Stimulated activated naive CD4-positive, alpha-beta T cell (primary cell): ENCODE measurements at regions not wholly inside any gene's neighbourhood (a gene's known extent, or its start where the extent isn't known, plus 50 kb on each side); places are given as distances from the start of the nearest gene placed in this dataset.
"Not testable (repeated sequence)": the region's sequence is repeated elsewhere in the genome, so short reads cannot be mapped to it uniquely, and the experiment has no call there.

Source experiments
- DNase-seq, 6 experiments: peaks; one replicate each; lab custom pipeline; 2025; lab: John Stamatoyannopoulos, UW

GRCh38 chr21:35470522-35470921, 421.4 kb upstream of the RUNX1 start:
- DNase-seq: no peak

GRCh38 chr21:35469498-35469897, 420.4 kb upstream of the RUNX1 start:
- no peak for DNase-seq

GRCh38 chr21:35468991-35469390, 419.9 kb upstream of the RUNX1 start:
- DNase-seq: no peak

- DNase-seq: no peak
These were observed 418.5 kb upstream of the RUNX1 start for GRCh38 chr21:35467566-35467965.

- DNase-seq: not testable (repeated sequence)
These were observed 417.6 kb upstream of the RUNX1 start for GRCh38 chr21:35466681-35467080.

- no peak for DNase-seq
These were observed 416.6 kb upstream of the RUNX1 start for GRCh38 chr21:35465741-35466140.

- DNase-seq: no peak
These were observed 412.6 kb upstream of the RUNX1 start for GRCh38 chr21:35461700-35462099.

- DNase-seq: no peak
These were observed 411.3 kb upstream of the RUNX1 start for GRCh38 chr21:35460441-35460840.

- DNase-seq: no peak
These were observed 409.3 kb upstream of the RUNX1 start for GRCh38 chr21:35458405-35458804.

GRCh38 chr21:35457097-35457804, 408.1 kb upstream of the RUNX1 start:
- DNase-seq: no peak

- DNase-seq: no peak
These were observed 402.2 kb upstream of the RUNX1 start for GRCh38 chr21:35451276-35451675.

GRCh38 chr21:35450830-35451229, 401.7 kb upstream of the RUNX1 start:
- DNase-seq: no peak

- DNase-seq: no peak
These were observed 400.7 kb upstream of the RUNX1 start for GRCh38 chr21:35449846-35450245.

GRCh38 chr21:35448876-35449599, 399.9 kb upstream of the RUNX1 start:
- no peak for DNase-seq

GRCh38 chr21:35444391-35444790, 395.3 kb upstream of the RUNX1 start:
- DNase-seq: no peak

- peak in 2 of 6 experiments; percentile 14 to 27 for DNase-seq
These were observed 392.9 kb upstream of the RUNX1 start for GRCh38 chr21:35441868-35442582.

- peak in 2 of 6 experiments; percentile 16 to 28 for DNase-seq
These were observed 389.7 kb upstream of the RUNX1 start for GRCh38 chr21:35438643-35439404.

- no peak for DNase-seq
These were observed 388.8 kb upstream of the RUNX1 start for GRCh38 chr21:35437941-35438340.

- DNase-seq: no peak
These were observed 387.8 kb upstream of the RUNX1 start for GRCh38 chr21:35436899-35437298.

- DNase-seq: not testable (repeated sequence)
These were observed 383.5 kb upstream of the RUNX1 start for GRCh38 chr21:35432601-35433000.

GRCh38 chr21:35430260-35430659, 381.2 kb upstream of the RUNX1 start:
- DNase-seq: no peak

GRCh38 chr21:35428937-35429336, 379.8 kb upstream of the RUNX1 start:
- DNase-seq: no peak
